ENCODE measurements at regions not wholly inside any gene's neighbourhood (a gene's known extent, or its start where the extent isn't known, plus 50 kb on each side); places are given as distances from the start of the nearest gene placed in this dataset.
"Not testable (repeated sequence)": the region's sequence is repeated elsewhere in the genome, so short reads cannot be mapped to it uniquely, and the experiment has no call there.

- DNase-seq: no peak
These were observed 143.8 kb downstream of the FGF1 start for GRCh38 chr5:142542078-142542477.

- no peak for DNase-seq
These were observed 144.9 kb downstream of the FGF1 start for GRCh38 chr5:142540922-142541422.

GRCh38 chr5:142539154-142539740 lies 146.6 kb downstream of the FGF1 start:
- DNase-seq: no peak

- DNase-seq: no peak
These were observed 148.0 kb downstream of the FGF1 start for GRCh38 chr5:142537938-142538337.

- no peak for DNase-seq
These were observed 153.1 kb downstream of the FGF1 start for GRCh38 chr5:142532781-142533176.

- DNase-seq: no peak
These were observed 153.7 kb downstream of the FGF1 start for GRCh38 chr5:142531977-142532780.

- DNase-seq: no peak
These were observed 155.0 kb downstream of the FGF1 start for GRCh38 chr5:142530904-142531303.

- no peak for DNase-seq
These were observed 156.1 kb downstream of the FGF1 start for GRCh38 chr5:142529626-142530278.

GRCh38 chr5:142527664-142528295 lies 158.1 kb downstream of the FGF1 start:
- no peak for DNase-seq

GRCh38 chr5:142527234-142527633 lies 158.7 kb downstream of the FGF1 start:
- DNase-seq: no peak

GRCh38 chr5:142522983-142523382 lies 162.9 kb downstream of the FGF1 start:
- DNase-seq: no peak

- DNase-seq: no peak
These were observed 164.2 kb downstream of the FGF1 start for GRCh38 chr5:142521706-142522105.

- DNase-seq: no peak
These were observed 165.0 kb downstream of the FGF1 start for GRCh38 chr5:142520885-142521284.

- not testable (repeated sequence) for DNase-seq
These were observed 166.0 kb downstream of the FGF1 start for GRCh38 chr5:142519913-142520312.

- DNase-seq: no peak
These were observed 168.1 kb downstream of the FGF1 start for GRCh38 chr5:142517840-142518239.

- DNase-seq: no peak
These were observed 169.2 kb downstream of the FGF1 start for GRCh38 chr5:142516732-142517131.

- no peak for DNase-seq
These were observed 170.9 kb downstream of the FGF1 start for GRCh38 chr5:142515036-142515435.

GRCh38 chr5:142514196-142514595 lies 171.7 kb downstream of the FGF1 start:
- DNase-seq: no peak

- no peak for DNase-seq
These were observed 173.5 kb downstream of the FGF1 start for GRCh38 chr5:142512043-142513042.

- no peak for DNase-seq
These were observed 174.5 kb downstream of the FGF1 start for GRCh38 chr5:142511358-142511757.

- no peak for DNase-seq
These were observed 176.9 kb downstream of the FGF1 start for GRCh38 chr5:142509026-142509425.

- DNase-seq: no peak
These were observed 177.3 kb downstream of the FGF1 start for GRCh38 chr5:142508591-142508990.
